ENCODE measurements at regions not wholly inside any gene's neighbourhood (a gene's known extent, or its start where the extent isn't known, plus 50 kb on each side); places are given as distances from the start of the nearest gene placed in this dataset.

GRCh38 chr13:76820759-76821158 lies 65.4 kb downstream of the KCTD12 start:
- TF ChIP-seq CTCF (IDR thresholded peaks at IDR 0.05) = peak in 1 of 3 experiments; percentile 16
- no peak for TF ChIP-seq POLR2A (IDR thresholded peaks at IDR 0.05)

Measured in testis (tissue), 2 donors.